Left ventricle myocardium inferior (tissue), 1 donor: ENCODE measurements at regions not wholly inside any gene's neighbourhood (a gene's known extent, or its start where the extent isn't known, plus 50 kb on each side); places are given as distances from the start of the nearest gene placed in this dataset.

Experiments used
- DNase-seq: peaks from one replicate; pipeline ENCODE4 v3.0.0-alpha.2; 2020
- H3K27ac ChIP-seq: fragments of 200-600 bp; replicated peaks from 2 replicates; pipeline ENCODE4 v1.8.0; 2021
- H3K27me3 ChIP-seq: fragments of 200-600 bp; 2 replicates; pipeline ENCODE4 v1.8.0; 2021; ENCODE audit warnings: low read depth
- H3K36me3 ChIP-seq: fragments of 200-600 bp; 2 replicates; pipeline ENCODE4 v1.8.0; 2021
- H3K4me1 ChIP-seq: fragments of 200-600 bp; 2 replicates; pipeline ENCODE4 v1.8.0; 2021
- H3K4me3 ChIP-seq: fragments of 200-600 bp; 2 replicates; pipeline ENCODE4 v1.8.0; 2021; ENCODE audit warnings: mild to moderate bottlenecking, moderate library complexity
- H3K9me3 ChIP-seq: fragments of 200-600 bp; replicated peaks from 2 replicates; pipeline ENCODE4 v1.8.0; 2021
- CTCF ChIP-seq: fragments of 200-600 bp; IDR thresholded peaks from 2 replicates; pipeline ENCODE4 v1.8.0; 2021; ENCODE audit warnings: antibody characterized with exemption, mild to moderate bottlenecking, borderline replicate concordance
- intact Hi-C: fragments of 100-400 bp; cut with micrococcal nuclease; formaldehyde crosslinking; loops from one replicate; pipeline ENCODE4 v1.11.0; 2022
- donor health status: DM: no; HTN: yes; CAD: no; lungs with severe emphysema.

DNA sequence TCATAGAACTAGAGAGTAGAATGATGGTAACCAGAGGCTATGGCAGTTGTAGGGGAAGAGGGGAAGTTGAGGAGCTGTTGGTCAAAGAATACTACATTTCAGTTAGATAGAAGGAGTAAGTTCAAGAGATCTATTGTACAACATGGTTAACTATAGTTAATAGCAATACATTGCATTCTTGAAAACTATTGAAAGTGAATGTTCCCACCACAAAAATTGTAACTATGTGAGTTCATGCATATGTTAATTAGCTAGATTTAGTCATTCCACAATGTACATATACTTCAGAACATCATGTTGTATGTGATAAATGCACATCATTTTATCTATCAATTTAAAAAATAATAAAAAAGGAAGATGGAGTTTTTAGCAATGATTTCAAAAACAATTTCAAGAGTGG is 125.3 kb upstream of the IL15 start:
- H3K4me3 ChIP-seq = no peak overlapping the region
- intact Hi-C loops = no loop called here
- no peak overlapping the region for H3K27ac ChIP-seq
- TF ChIP-seq CTCF = no peak
- DNase-seq = no peak
- no peaks in the 10 kb centered on the region for H3K36me3 ChIP-seq
- peaks cover 11% of the 10 kb centered on the region for H3K9me3 ChIP-seq
- no peaks in the 10 kb centered on the region for H3K27me3 ChIP-seq
- H3K4me1 ChIP-seq = no peaks in the 10 kb centered on the region

DNA sequence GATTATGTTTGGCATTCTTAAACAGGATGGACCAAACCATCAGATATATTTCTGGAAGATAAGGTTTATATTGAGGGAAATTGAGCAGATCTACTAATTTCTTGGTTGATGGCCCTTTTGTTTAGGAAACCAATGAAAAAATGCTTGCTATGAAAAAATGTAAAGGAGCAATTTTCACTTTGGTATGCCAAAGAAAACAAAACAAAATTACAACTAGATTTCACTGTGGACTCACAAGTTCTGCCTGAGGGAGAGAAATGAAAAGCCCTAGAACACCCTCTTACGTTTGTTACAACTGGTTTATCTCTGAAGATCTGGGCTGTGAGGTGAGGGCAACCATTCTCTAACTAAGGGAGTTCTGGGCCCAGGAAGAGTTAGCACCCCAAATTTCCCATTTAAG is 122.5 kb upstream of the IL15 start:
- Histone ChIP-seq H3K27me3 (no peaks in the 10 kb centered on the region), H3K36me3 (no peaks in the 10 kb centered on the region), H3K27ac (no peak overlapping the region), H3K4me3 (no peak overlapping the region), H3K9me3 (peaks cover 11% of the 10 kb centered on the region), H3K4me1 (no peaks in the 10 kb centered on the region)
- no peak for TF ChIP-seq CTCF
- intact Hi-C loops = no loop called here
- no peak for DNase-seq

- H3K4me3 ChIP-seq = no peak overlapping the region
- TF ChIP-seq CTCF = no peak
- no peak overlapping the region for H3K27ac ChIP-seq
- intact Hi-C loops = no loop called here
- H3K27me3 ChIP-seq = no peaks in the 10 kb centered on the region
- no peak for DNase-seq
- H3K36me3 ChIP-seq = no peaks in the 10 kb centered on the region
- no peaks in the 10 kb centered on the region for H3K4me1 ChIP-seq
- no peaks in the 10 kb centered on the region for H3K9me3 ChIP-seq
These were observed 118.2 kb upstream of the IL15 start for GRCh38 chr4:141518222-141518621.

GRCh38 chr4:141524116-141524515 is 112.3 kb upstream of the IL15 start:
- no peak overlapping the region for H3K4me3 ChIP-seq
- peaks cover 20% of the 10 kb centered on the region for H3K9me3 ChIP-seq
- intact Hi-C loops = no loop called here
- H3K36me3 ChIP-seq = no peaks in the 10 kb centered on the region
- no peaks in the 10 kb centered on the region for H3K27me3 ChIP-seq
- no peaks in the 10 kb centered on the region for H3K4me1 ChIP-seq
- TF ChIP-seq CTCF = no peak
- no peak for DNase-seq
- H3K27ac ChIP-seq = no peak overlapping the region

DNA sequence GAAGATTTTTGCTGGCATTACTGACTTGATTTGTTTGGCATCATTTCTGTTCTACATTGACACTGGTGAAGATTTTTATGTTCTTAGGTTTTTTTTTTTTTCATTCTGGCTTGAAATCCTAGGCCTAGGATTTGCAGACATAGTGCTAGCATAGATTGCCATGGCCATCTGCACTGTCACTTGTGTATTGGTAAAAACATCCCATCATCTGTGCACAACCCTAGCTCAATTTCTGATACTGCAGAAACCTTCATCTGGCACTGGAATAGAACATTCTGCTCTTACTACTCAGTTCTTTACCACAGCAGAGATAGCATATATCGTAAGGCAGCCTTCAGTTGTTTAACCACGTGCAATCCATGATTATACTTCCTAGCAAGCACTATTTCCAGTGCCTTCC is 111.5 kb upstream of the IL15 start:
- intact Hi-C loops = no loop called here

More for the DNA sequence above, 111.5 kb upstream of the IL15 start:
- Histone ChIP-seq H3K36me3 (no peaks in the 10 kb centered on the region), H3K27me3 (no peaks in the 10 kb centered on the region), H3K9me3 (peaks cover 28% of the 10 kb centered on the region), H3K27ac (no peak overlapping the region), H3K4me1 (no peaks in the 10 kb centered on the region), H3K4me3 (no peak overlapping the region)
- no peak for TF ChIP-seq CTCF
- no peak for DNase-seq
